ENCODE measurements at regions not wholly inside any gene's neighbourhood (a gene's known extent, or its start where the extent isn't known, plus 50 kb on each side); places are given as distances from the start of the nearest gene placed in this dataset.
"Not testable (repeated sequence)": the region's sequence is repeated elsewhere in the genome, so short reads cannot be mapped to it uniquely, and the experiment has no call there.

DNA sequence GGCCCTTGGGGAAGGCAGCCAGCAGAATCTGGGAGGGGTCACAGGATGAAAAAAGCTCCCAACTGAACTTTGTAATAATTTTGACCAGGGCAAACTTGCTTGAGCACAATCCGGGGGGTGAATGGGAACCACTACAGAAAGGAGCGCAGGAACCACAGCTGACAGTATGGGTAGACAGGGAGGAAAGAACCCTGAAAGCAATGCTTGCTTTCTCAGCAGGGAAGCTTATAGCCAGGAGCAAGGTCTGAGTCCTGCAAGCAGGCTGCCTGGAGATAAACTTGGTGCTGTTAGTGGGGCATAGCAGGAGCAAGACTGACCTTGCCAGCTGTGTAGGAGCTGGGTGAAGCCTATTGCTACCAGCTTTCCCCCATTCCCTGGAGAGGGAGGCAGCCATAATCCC, 195.2 kb downstream of the MTCL1 start:
- no peaks in the 10 kb centered on the region for H3K4me1 Mint-ChIP-seq (ENCODE audit: low read depth)
- H3K27ac Mint-ChIP-seq = no peak overlapping the region
- CTCF ChIA-PET = interaction anchor here (0.5 to 0.7 kb wide), 2 partner anchors 246 to 300 kb away, joined by 3 read pairs; no protein-coding TSS in a partner anchor
- peaks cover 2% of the 10 kb centered on the region for H3K9me3 Mint-ChIP-seq
- H3K4me3 Mint-ChIP-seq = no peak overlapping the region
- peaks cover 9% of the 10 kb centered on the region for H3K27me3 Mint-ChIP-seq (ENCODE audit: low read depth)
- DNase-seq = no peak
- H3K36me3 Mint-ChIP-seq (ENCODE audit: low read depth) = no peaks in the 10 kb centered on the region
- intact Hi-C loops (cut with micrococcal nuclease) = no loop called here

DNA sequence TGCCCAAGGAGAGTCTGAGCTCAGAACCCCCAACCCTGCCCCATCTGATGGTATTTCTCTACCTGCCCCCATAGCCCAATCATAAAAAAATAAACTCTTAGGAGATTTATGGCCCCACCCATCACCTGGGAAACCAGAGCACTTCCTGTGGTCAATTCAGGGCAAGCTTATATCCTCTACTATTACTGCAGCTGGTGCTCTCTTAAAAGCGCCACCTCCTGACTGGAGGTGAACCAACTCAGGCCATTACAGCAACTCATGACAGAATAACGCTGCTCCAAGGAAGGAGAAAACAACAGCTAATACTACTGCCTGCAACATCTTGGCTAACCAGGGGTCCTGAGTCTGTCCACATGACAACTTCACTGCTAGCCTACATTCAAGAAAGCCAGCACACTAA, 195.7 kb downstream of the MTCL1 start:
- H3K36me3 Mint-ChIP-seq (ENCODE audit: low read depth) = no peaks in the 10 kb centered on the region
- H3K4me1 Mint-ChIP-seq (ENCODE audit: low read depth) = no peaks in the 10 kb centered on the region
- CTCF ChIA-PET = interaction anchor here (0.5 to 0.7 kb wide), 2 partner anchors 246 to 299 kb away, joined by 3 read pairs; no protein-coding TSS in a partner anchor
- intact Hi-C loops (cut with micrococcal nuclease) = no loop called here
- H3K9me3 Mint-ChIP-seq = peaks cover 4% of the 10 kb centered on the region
- no peak overlapping the region for H3K27ac Mint-ChIP-seq
- H3K27me3 Mint-ChIP-seq (ENCODE audit: low read depth) = peaks cover 9% of the 10 kb centered on the region
- no peak overlapping the region for H3K4me3 Mint-ChIP-seq
- no peak for DNase-seq

DNA sequence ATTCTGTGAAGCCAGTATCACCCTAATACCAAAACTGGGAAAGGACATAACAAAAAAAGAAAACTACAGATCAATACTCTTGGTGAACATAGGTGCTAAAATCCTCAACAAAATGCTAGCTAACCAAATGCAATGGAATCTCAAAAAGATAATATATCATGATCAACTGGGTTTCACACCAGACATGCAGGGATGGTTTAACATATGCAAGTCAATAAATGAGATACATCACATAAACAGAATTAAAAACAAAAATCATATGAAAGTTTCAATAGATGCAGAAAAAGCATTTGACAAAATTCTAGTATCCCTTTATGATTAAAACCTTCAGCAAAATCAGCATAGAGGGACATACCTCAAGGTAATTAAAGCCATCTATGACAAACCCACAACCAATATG, 198.2 kb upstream of the NDUFV2 start:
- H3K27me3 Mint-ChIP-seq (ENCODE audit: low read depth) = peaks cover 6% of the 10 kb centered on the region
- intact Hi-C loops (cut with micrococcal nuclease) = no loop called here
- CTCF ChIA-PET = no interaction called here

DNA sequence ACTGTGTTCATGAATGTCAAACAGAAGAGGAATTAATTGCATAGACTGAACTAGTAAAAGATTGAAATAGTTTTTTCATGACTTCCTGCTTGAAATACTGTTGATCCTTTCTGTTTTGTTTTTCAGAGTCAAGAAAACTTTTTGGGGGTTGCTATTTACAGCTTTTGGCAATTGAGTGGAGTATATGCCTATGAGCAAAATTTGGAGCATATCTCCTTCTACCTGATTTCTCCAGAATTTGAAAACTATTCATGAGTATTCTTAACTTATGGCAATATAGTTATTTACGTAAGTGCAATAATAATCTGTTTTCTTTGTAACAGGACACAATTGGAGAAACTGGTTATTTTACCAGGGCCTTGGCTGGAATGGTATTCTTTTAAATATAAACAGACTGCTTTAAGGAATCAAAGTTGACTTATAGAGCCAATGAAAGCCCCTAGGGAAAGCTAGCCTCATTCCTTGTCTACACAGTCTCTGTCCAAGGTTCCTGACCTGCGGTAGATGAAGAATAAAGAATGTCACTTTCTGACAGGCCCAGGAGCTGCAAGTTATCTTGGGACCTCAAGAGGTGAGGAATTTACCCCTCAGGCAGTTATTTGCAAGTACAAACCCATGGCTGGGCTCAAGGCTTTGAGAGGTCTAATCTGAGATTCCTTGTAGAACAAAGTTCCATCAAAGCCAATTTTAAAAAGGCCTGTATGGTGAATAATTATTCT, 193.5 kb upstream of the NDUFV2 start:
- CTCF ChIA-PET = no interaction called here
- Mint-ChIP-seq H3K27ac (no peak overlapping the region), H3K36me3 (ENCODE audit: low read depth) (no peaks in the 10 kb centered on the region), H3K4me3 (no peak overlapping the region), H3K4me1 (ENCODE audit: low read depth) (peaks cover 3% of the 10 kb centered on the region), H3K27me3 (ENCODE audit: low read depth) (no peaks in the 10 kb centered on the region), H3K9me3 (peaks cover 14% of the 10 kb centered on the region)
- intact Hi-C loops (cut with micrococcal nuclease) = no loop called here
- DNase-seq = no peak

More for the DNA sequence above, 198.2 kb upstream of the NDUFV2 start:
- H3K36me3 Mint-ChIP-seq (ENCODE audit: low read depth) = no peaks in the 10 kb centered on the region
- H3K9me3 Mint-ChIP-seq = peaks cover 14% of the 10 kb centered on the region
- H3K27ac Mint-ChIP-seq = no peak overlapping the region
- no peak overlapping the region for H3K4me3 Mint-ChIP-seq
- no peak for DNase-seq
- no peaks in the 10 kb centered on the region for H3K4me1 Mint-ChIP-seq (ENCODE audit: low read depth)

DNA sequence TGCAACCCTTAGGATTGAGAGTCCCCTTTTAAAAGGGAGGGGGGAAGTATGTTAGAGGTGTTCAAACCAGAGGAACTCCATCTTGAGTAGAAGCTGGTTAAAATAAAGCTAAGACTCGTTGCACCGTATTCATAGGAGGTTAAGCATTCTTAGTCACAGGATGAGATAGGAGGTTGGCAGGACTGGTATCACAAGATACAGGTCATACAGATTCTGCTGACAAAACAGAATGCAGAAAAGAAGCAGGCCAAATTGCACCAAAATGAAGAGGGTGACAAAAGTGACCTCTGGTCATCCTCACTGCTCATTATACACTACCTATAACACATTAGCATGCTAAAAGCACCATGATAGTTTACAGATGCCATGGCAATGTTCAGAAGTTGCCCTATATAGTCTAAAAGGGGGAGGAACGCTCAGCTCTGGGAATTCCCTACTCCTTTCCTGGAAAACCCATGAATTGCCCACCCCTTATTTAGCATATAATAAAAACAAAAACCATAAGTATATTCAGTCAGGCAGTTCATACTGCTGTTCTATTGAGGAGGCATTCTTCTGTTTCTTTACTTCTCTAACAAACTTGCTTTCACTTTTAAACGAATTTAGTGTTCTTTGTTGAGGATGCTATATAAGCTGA, 192.2 kb upstream of the NDUFV2 start:
- Mint-ChIP-seq H3K9me3 (peaks cover 20% of the 10 kb centered on the region), H3K36me3 (ENCODE audit: low read depth) (no peaks in the 10 kb centered on the region), H3K4me1 (ENCODE audit: low read depth) (peaks cover 3% of the 10 kb centered on the region), H3K27ac (no peak overlapping the region), H3K27me3 (ENCODE audit: low read depth) (no peaks in the 10 kb centered on the region), H3K4me3 (no peak overlapping the region)
- DNase-seq = no peak
- intact Hi-C loops (cut with micrococcal nuclease) = no loop called here
- CTCF ChIA-PET = no interaction called here

DNA sequence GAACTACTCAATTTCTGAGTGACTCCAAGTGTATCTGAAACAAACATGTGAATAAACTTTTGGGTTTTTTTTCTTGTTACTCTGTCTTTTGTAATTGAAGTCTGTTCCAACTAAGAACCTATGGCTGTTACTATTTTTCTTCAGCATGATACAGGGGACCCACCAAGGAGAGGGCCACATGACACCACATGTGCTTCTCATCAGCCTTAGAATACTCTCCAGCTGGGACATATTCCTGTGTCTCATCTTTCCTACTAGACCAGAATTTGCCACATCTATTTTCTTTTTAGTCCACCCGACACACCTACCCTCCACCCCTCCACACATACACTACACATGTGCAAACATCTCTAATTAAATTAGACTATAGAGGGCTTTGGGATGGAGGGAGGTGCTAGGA, 191.7 kb upstream of the NDUFV2 start:
- no peaks in the 10 kb centered on the region for H3K36me3 Mint-ChIP-seq (ENCODE audit: low read depth)
- H3K4me3 Mint-ChIP-seq = no peak overlapping the region
- DNase-seq = no peak
- CTCF ChIA-PET = no interaction called here
- H3K27me3 Mint-ChIP-seq (ENCODE audit: low read depth) = no peaks in the 10 kb centered on the region
- intact Hi-C loops (cut with micrococcal nuclease) = no loop called here
- H3K4me1 Mint-ChIP-seq (ENCODE audit: low read depth) = peaks cover 3% of the 10 kb centered on the region
- no peak overlapping the region for H3K27ac Mint-ChIP-seq
- H3K9me3 Mint-ChIP-seq = peaks cover 19% of the 10 kb centered on the region

DNA sequence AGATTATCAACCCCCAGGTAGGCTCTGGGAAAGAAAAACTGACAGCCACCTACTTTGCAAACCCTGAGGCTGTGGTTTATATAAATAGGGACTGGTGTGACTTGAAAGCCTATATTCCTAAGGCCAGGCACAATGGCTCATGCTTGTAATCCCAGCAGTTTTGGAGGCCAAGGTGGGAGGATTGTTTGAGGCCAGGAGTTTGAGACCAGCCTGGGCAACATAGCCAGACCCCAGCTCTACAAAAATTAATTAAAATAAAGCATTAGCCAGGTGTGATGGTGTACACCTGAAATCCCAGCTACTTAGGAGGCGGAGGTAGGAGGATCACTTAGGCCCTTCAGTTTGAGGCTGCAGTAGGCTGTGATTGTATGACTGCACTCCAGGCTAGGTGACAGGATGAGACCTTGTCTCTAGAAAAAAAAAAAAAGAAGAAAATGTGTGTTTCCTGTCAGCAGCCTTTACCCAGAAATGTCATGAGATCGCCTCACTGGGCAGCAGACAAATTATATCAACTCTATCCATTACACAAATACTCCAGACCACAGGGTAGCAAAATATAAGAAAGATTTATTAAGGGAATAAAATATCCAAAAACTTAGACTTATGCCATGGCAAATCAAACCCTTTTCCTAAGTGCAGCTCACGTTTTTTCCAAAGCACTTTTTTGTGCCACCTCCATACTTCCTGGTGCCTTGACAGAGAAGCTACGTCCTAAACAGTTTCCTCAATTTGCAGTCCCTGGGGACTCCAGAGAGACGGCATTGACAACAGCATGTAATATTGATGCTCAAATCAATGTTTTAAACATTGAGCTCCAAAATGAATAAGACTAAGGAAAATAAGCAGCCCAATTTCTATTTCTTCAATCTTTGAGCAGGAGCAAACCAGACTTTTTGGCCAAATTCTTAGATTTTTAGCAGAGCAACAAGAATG, 190.8 kb upstream of the NDUFV2 start:
- Mint-ChIP-seq H3K9me3 (peaks cover 15% of the 10 kb centered on the region), H3K27ac (no peak overlapping the region), H3K27me3 (ENCODE audit: low read depth) (no peaks in the 10 kb centered on the region), H3K4me3 (no peak overlapping the region), H3K36me3 (ENCODE audit: low read depth) (no peaks in the 10 kb centered on the region), H3K4me1 (ENCODE audit: low read depth) (peaks cover 3% of the 10 kb centered on the region)
- intact Hi-C loops (cut with micrococcal nuclease) = no loop called here
- no peak for DNase-seq
- CTCF ChIA-PET = no interaction called here

DNA sequence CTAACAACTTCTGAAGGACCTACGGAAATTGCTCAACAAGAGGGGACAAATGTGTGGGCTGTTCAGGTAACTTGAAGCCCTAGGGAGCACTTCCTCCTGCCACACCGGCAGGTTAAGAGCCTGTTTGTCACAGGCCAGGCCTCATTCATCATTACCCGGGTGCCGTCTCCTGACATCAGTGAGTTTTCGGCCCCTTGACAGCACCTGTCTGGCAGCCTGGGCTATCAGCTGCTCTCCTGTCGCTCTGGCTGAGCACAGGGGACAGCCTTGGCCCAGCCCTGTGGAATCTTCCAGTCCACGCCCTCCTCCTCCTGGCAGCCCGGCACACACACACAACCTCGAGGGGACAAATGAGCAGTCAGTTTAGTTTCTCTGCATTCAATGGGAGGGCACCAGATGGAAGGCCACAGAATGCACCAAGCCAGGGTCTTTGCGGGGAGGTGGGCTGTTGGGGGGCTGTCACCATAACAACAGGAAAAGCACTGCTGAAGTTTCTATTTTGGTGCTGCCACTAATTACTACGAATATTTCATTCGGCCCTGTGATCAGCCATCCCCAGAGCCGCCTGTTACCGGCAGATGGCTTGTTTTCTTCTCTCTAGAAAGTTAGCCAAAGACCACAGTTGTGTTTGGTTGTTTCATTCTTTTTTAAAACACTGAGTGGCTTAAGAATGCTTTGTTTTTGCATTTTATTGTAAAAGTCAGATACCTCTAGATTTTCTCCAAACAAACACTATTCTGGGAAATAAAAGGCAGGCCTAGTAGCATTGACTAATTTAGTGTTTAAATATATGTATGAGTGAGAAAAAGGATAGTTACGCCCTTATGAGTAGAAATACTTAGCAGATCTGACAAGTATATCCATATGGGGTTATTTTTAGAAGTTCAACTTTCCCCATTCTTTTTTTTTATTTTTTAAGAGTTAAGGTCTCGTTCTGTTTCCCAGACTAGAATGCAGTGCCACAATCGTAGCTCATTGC, 189.9 kb upstream of the NDUFV2 start:
- intact Hi-C loops (cut with micrococcal nuclease) = no loop called here
- Mint-ChIP-seq H3K4me1 (ENCODE audit: low read depth) (peaks cover 4% of the 10 kb centered on the region), H3K27me3 (ENCODE audit: low read depth) (no peaks in the 10 kb centered on the region), H3K36me3 (ENCODE audit: low read depth) (no peaks in the 10 kb centered on the region), H3K9me3 (peaks cover 13% of the 10 kb centered on the region), H3K27ac (no peak overlapping the region), H3K4me3 (no peak overlapping the region)
- no peak for DNase-seq
- CTCF ChIA-PET = no interaction called here

DNA sequence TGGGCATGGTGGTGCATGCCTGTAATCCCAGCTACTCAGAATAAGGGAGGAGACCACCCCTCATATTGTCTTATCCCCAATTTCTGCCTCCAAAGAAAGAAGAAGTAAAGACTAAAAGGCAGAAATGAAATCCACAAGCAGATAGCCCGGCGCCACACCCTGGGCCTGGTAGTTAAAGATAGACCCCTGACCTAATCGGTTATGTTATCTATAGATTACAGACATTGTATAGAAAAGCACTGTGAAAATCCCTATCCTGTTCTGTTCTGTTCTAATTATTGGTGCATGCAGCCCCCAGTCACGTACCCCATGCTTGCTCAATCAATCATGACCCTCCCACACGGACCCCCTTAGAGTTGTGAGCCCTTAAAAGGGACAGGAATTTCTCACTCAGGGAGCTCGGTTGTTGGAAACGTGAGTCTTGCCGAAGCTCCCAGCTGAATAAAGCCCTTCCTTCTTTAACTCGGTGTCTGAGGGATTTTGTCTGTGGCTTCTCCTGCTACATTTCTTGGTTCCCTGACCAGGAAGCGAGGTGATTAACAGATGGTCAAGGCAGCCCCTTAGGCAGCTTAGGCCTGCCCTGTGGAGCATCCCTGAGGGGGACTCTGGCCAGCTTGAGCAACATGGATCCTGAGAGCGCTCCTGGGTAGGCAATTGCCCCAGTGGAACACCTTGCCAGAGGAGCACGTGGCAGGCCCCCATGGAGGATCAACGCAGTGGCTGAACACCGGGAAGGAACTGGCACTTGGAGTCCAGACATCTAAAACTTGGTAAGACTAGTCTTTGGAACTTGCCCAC, 188.7 kb upstream of the NDUFV2 start:
- H3K36me3 Mint-ChIP-seq (ENCODE audit: low read depth); H3K9me3 Mint-ChIP-seq; H3K27me3 Mint-ChIP-seq (ENCODE audit: low read depth); H3K27ac Mint-ChIP-seq; DNase-seq; CTCF ChIA-PET; intact Hi-C loops (cut with micrococcal nuclease); H3K4me3 Mint-ChIP-seq; H3K4me1 Mint-ChIP-seq (ENCODE audit: low read depth): not testable (repeated sequence)

DNA sequence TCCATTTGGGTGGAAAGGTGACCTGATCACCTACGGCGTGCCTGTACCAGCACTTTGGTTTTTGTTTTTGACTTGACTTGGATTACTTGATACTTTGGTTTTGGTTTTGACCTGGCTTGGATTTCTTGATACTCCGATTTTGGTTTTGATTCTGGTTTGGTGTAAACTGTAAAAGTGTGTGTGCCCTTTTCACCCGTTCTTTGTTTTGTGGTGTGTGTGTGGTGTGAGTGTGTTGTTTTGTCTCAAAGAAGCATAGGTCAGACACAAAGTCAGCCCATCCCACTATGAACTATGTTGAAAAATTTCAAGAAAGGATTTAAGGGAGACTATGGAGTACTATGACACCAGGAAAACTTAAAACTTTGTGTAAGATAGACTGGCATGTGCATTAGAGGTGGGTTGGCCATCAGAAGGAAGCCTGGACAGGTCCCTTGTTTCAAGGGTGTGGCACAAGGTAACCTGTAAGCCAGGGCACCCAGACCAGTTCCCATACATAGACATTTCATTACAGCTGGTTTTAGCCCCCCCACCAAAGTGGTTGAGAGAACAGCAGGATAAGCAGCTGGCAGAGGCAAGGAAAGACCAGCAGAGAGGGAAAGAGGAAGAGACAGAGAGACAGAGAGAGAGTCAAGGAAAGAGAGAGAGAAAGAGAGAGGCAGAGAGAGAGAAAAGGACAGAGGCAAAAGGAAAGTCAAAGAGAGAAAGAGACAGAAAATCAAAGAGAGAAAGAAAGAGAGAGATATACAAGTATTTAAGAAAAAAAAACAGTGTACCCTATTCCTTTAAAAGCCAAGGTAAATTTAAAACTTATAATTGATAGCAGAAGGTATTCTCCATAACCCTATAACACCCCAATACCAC, 187.9 kb upstream of the NDUFV2 start:
- H3K4me1 Mint-ChIP-seq (ENCODE audit: low read depth); H3K9me3 Mint-ChIP-seq; DNase-seq; CTCF ChIA-PET; intact Hi-C loops (cut with micrococcal nuclease); H3K27me3 Mint-ChIP-seq (ENCODE audit: low read depth); H3K4me3 Mint-ChIP-seq; H3K36me3 Mint-ChIP-seq (ENCODE audit: low read depth): not testable (repeated sequence)
- peak overlapping the region; percentile 72 for H3K27ac Mint-ChIP-seq
